ENCODE measurements at regions not wholly inside any gene's neighbourhood (a gene's known extent, or its start where the extent isn't known, plus 50 kb on each side); places are given as distances from the start of the nearest gene placed in this dataset.

- no peak for TF ChIP-seq EZH2 (IDR thresholded peaks at IDR 0.05; ENCODE audit: borderline replicate concordance, low read depth, low read length, severe bottlenecking)
- TF ChIP-seq, protein P1, sequence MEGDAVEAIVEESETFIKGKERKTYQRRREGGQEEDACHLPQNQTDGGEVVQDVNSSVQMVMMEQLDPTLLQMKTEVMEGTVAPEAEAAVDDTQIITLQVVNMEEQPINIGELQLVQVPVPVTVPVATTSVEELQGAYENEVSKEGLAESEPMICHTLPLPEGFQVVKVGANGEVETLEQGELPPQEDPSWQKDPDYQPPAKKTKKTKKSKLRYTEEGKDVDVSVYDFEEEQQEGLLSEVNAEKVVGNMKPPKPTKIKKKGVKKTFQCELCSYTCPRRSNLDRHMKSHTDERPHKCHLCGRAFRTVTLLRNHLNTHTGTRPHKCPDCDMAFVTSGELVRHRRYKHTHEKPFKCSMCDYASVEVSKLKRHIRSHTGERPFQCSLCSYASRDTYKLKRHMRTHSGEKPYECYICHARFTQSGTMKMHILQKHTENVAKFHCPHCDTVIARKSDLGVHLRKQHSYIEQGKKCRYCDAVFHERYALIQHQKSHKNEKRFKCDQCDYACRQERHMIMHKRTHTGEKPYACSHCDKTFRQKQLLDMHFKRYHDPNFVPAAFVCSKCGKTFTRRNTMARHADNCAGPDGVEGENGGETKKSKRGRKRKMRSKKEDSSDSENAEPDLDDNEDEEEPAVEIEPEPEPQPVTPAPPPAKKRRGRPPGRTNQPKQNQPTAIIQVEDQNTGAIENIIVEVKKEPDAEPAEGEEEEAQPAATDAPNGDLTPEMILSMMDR (IDR thresholded peaks at IDR 0.05; ENCODE audit: borderline replicate concordance, extremely low read depth, low read length, poor library complexity, severe bottlenecking): no peak
Observed at GRCh38 chr7:130843703-130844102, 109.7 kb upstream of the KLF14 start.
